LNCaP clone FGC (cell line): ENCODE measurements at regions not wholly inside any gene's neighbourhood (a gene's known extent, or its start where the extent isn't known, plus 50 kb on each side); places are given as distances from the start of the nearest gene placed in this dataset.

Experiments used
- DNase-seq: peaks from one replicate; pipeline ENCODE4 v3.0.0-alpha.2; 2011; ENCODE audit warnings: low read depth
- H3K4me3 ChIP-seq: 2 replicates; pipeline ENCODE4 v1.5.1; 2011; ENCODE audit warnings: mild to moderate bottlenecking, low read depth, low read length, control low read depth
- CTCF ChIP-seq: IDR thresholded peaks from 2 replicates; pipeline ENCODE4 v1.5.1; 2012; ENCODE audit warnings: mild to moderate bottlenecking; ENCODE audit not compliant: control insufficient read depth, insufficient read depth; ENCODE audit errors: extremely low read depth

DNA sequence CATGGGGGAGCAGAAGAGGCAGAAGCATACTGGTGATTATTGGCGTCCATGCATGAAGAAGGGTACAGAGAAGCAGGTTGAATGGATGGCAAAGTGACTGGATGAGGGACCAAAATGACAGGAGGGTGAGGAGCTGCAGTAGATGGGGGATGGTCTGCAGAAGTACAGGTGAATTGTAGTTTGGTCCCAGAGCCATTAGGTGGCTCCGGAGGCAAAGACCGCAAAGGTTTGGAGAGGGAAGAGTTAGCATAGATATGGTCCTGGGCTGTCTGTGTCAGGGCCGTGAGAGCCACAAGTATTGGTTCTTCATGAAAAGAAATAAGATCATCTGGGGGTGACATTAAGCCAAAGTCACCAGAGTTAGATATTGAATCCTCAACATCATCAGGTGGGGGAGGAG is 59.0 kb upstream of the ZNF726 start:
- no peak for TF ChIP-seq CTCF
- no peak overlapping the region for H3K4me3 ChIP-seq
- no peak for DNase-seq

DNA sequence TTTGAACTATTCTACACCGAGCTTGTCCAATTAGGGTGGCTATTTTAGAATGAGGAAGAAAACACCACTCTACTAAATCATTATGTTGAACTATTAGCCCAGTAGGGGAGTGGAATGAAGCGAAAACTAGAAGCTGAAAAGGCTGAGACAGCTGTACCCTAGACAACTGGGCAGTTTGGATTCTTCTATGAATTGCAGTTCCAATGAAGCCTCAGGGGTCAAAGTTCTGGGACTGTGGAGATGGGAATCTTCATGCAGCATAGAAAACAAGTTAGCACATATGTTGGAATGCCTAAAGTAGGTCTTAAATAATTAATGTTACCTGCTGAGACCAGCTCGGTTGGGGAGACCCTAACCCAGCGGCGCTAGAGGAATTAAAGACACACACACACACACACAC is 62.7 kb upstream of the ZNF726 start:
- no peak overlapping the region for H3K4me3 ChIP-seq
- no peak for TF ChIP-seq CTCF
- no peak for DNase-seq

- H3K4me3 ChIP-seq: no peak overlapping the region
- TF ChIP-seq CTCF: no peak
- no peak for DNase-seq
Observed at GRCh38 chr19:23832717-23833327, 74.1 kb upstream of the ZNF681 start.

DNA sequence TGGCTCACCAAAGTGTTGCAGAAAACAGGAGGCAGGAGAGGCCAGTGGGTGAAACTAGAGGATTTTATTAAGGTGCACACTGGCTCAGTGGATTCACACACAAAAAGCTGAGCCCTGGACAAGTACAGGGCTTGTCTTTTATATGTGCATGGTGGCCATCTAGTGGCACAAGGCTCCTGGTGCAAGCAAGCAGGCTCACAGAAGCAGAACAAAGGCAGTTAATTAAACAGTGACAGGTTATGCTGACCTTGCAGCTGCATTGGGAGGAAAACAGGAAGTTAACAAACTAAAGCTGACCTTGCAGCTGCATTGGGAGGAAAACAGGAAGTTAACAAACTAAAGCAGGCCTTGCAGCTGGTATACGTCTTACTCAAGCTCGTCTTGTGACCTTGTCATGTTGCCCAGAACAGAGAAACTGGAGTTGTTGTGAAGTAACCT is 65.3 kb upstream of the ZNF681 start:
- no peak overlapping the region for H3K4me3 ChIP-seq
- DNase-seq: peak; percentile 18
- peak; percentile 43 for TF ChIP-seq CTCF

DNA sequence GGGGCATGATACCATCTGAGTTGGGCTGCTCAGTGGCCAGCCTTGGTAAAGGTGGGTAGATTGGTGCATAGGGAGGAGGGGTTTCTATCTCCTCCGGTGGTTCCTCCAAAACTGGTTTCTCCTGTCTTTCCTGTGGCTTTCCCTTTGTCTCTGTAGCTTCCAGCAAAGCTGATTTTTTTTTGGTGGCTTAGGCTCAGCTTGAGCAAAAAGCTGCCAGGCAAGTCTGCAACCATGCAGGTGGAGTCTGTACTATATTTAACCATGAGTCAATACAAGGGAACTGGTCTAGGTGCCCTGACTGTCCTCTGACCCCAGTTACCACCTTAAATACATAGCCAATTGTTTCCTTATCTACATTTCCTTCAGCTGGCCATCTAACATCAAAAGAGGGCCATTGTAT is 64.0 kb upstream of the ZNF681 start:
- peak; percentile 86 for DNase-seq
- H3K4me3 ChIP-seq: no peak overlapping the region
- no peak for TF ChIP-seq CTCF

DNA sequence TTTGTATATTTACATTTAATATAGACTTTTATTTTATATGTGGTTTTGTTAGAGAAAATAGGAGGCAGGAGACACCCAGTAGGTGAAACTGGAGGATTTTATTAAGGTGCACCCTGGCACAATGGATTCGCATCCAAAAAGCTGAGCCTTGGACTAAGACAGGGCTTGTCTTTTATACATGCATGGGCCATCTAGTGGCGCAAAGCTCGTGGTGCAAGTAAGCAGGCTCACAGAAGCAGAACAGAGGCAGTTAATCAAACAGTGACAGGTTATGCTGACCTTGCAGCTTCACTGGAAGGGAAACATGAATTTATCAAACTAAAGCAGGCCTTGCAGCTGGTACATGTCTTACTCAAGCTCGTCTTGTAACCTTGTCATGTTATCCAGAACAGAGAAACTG is 58.8 kb upstream of the ZNF681 start:
- DNase-seq: no peak
- peak; percentile 52 for TF ChIP-seq CTCF
- H3K4me3 ChIP-seq: no peak overlapping the region

DNA sequence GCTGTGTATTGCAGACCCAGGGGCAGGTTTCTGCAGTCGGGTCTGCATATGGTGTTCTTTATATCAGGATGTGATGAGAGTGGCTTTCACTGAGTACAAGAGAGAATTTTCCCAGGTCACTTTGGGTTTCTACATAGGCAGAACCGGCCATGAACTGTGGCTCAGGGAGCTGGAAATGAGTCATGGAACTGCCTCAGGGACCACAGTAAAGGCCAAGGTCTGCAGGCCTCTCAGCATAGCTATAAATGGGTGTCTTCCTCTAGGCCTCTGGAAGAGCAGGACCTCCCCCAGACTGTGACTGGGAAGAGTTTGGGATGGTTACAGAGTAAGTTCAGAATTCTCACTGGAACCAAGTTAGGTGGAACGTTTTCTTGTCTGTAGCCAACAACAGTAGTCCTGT is 51.8 kb upstream of the ZNF681 start:
- DNase-seq: no peak
- TF ChIP-seq CTCF: no peak
- no peak overlapping the region for H3K4me3 ChIP-seq
